ENCODE measurements at regions not wholly inside any gene's neighbourhood (a gene's known extent, or its start where the extent isn't known, plus 50 kb on each side); places are given as distances from the start of the nearest gene placed in this dataset.
"Not testable (repeated sequence)": the region's sequence is repeated elsewhere in the genome, so short reads cannot be mapped to it uniquely, and the experiment has no call there.

- H3K79me2 ChIP-seq (ENCODE audit: insufficient read depth, low read length), result no peaks in the 10 kb centered on the region
- no peak for DNase-seq (ENCODE audit: insufficient read length, low spot score, missing footprints)
- TF ChIP-seq, protein P1, sequence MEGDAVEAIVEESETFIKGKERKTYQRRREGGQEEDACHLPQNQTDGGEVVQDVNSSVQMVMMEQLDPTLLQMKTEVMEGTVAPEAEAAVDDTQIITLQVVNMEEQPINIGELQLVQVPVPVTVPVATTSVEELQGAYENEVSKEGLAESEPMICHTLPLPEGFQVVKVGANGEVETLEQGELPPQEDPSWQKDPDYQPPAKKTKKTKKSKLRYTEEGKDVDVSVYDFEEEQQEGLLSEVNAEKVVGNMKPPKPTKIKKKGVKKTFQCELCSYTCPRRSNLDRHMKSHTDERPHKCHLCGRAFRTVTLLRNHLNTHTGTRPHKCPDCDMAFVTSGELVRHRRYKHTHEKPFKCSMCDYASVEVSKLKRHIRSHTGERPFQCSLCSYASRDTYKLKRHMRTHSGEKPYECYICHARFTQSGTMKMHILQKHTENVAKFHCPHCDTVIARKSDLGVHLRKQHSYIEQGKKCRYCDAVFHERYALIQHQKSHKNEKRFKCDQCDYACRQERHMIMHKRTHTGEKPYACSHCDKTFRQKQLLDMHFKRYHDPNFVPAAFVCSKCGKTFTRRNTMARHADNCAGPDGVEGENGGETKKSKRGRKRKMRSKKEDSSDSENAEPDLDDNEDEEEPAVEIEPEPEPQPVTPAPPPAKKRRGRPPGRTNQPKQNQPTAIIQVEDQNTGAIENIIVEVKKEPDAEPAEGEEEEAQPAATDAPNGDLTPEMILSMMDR (IDR thresholded peaks at IDR 0.05; ENCODE audit: extremely low read depth, low read depth, low read length), result no peak
- no peak overlapping the region for H3K4me3 ChIP-seq (ENCODE audit: insufficient read depth, low read length)
- no peak overlapping the region for H2AFZ ChIP-seq (ENCODE audit: low read length)
- H3K9me3 ChIP-seq (ENCODE audit: low read depth, low read length), result no peaks in the 10 kb centered on the region
- no peaks in the 10 kb centered on the region for H3K36me3 ChIP-seq (ENCODE audit: insufficient read depth, low read length)
- H4K20me1 ChIP-seq (ENCODE audit: insufficient read depth, low read length), result no peaks in the 10 kb centered on the region
- no peak overlapping the region for H3K4me2 ChIP-seq (ENCODE audit: insufficient read depth, low read length)
- no peaks in the 10 kb centered on the region for H3K4me1 ChIP-seq (ENCODE audit: insufficient read depth, low read length)
- no peak overlapping the region for H3K27ac ChIP-seq (ENCODE audit: low read depth, low read length)
- no peaks in the 10 kb centered on the region for H3K27me3 ChIP-seq (ENCODE audit: insufficient read depth, low read length)
These were observed 56.1 kb downstream of the FEZF1 start for GRCh38 chr7:122248472-122248871.

GRCh38 chr7:122238729-122239128, 65.8 kb downstream of the FEZF1 start:
- not testable (repeated sequence) for H3K36me3 ChIP-seq (ENCODE audit: insufficient read depth, low read length); H3K4me1 ChIP-seq (ENCODE audit: insufficient read depth, low read length); H2AFZ ChIP-seq (ENCODE audit: low read length); DNase-seq (ENCODE audit: insufficient read length, low spot score, missing footprints); H3K27ac ChIP-seq (ENCODE audit: low read depth, low read length); H3K27me3 ChIP-seq (ENCODE audit: insufficient read depth, low read length); H3K4me3 ChIP-seq (ENCODE audit: insufficient read depth, low read length); H3K4me2 ChIP-seq (ENCODE audit: insufficient read depth, low read length); H3K79me2 ChIP-seq (ENCODE audit: insufficient read depth, low read length); H4K20me1 ChIP-seq (ENCODE audit: insufficient read depth, low read length); H3K9me3 ChIP-seq (ENCODE audit: low read depth, low read length)

GRCh38 chr7:122238297-122238696, 66.3 kb downstream of the FEZF1 start:
- not testable (repeated sequence) for H3K27ac ChIP-seq (ENCODE audit: low read depth, low read length); H3K4me1 ChIP-seq (ENCODE audit: insufficient read depth, low read length); H3K27me3 ChIP-seq (ENCODE audit: insufficient read depth, low read length); H3K9me3 ChIP-seq (ENCODE audit: low read depth, low read length); H3K36me3 ChIP-seq (ENCODE audit: insufficient read depth, low read length); H3K79me2 ChIP-seq (ENCODE audit: insufficient read depth, low read length); H4K20me1 ChIP-seq (ENCODE audit: insufficient read depth, low read length); H2AFZ ChIP-seq (ENCODE audit: low read length); DNase-seq (ENCODE audit: insufficient read length, low spot score, missing footprints); H3K4me3 ChIP-seq (ENCODE audit: insufficient read depth, low read length); H3K4me2 ChIP-seq (ENCODE audit: insufficient read depth, low read length)

DNA sequence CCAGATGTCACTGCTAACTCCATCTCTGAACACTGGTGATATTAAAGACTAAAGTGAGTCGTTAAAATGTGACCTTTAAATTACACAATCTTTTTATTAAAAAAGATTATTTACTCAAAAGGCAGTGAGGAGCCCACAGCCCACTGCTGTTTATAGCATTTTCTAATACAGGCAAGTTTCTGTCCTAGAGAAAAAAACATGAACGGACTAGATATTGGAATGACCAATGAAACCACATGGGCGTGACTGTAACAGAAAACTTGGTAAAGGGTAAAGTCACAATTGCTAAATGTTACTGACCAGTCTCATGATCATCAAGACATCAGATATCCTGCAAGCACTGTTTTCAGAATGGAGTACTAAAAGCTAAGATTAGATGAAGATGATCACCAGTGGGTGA, 78.7 kb downstream of the FEZF1 start:
- H3K4me3 ChIP-seq (ENCODE audit: insufficient read depth, low read length), result no peak overlapping the region
- DNase-seq (ENCODE audit: insufficient read length, low spot score, missing footprints), result no peak
- no peak overlapping the region for H3K4me2 ChIP-seq (ENCODE audit: insufficient read depth, low read length)
- H3K27me3 ChIP-seq (ENCODE audit: insufficient read depth, low read length), result no peaks in the 10 kb centered on the region
- no peaks in the 10 kb centered on the region for H4K20me1 ChIP-seq (ENCODE audit: insufficient read depth, low read length)
- H3K4me1 ChIP-seq (ENCODE audit: insufficient read depth, low read length), result no peaks in the 10 kb centered on the region
- H3K79me2 ChIP-seq (ENCODE audit: insufficient read depth, low read length), result no peaks in the 10 kb centered on the region
- no peaks in the 10 kb centered on the region for H3K36me3 ChIP-seq (ENCODE audit: insufficient read depth, low read length)
- TF ChIP-seq, protein P1 (IDR thresholded peaks at IDR 0.05; ENCODE audit: extremely low read depth, low read depth, low read length), result no peak
- H3K9me3 ChIP-seq (ENCODE audit: low read depth, low read length), result no peaks in the 10 kb centered on the region
- no peak overlapping the region for H3K27ac ChIP-seq (ENCODE audit: low read depth, low read length)
- H2AFZ ChIP-seq (ENCODE audit: low read length), result no peak overlapping the region

DNA sequence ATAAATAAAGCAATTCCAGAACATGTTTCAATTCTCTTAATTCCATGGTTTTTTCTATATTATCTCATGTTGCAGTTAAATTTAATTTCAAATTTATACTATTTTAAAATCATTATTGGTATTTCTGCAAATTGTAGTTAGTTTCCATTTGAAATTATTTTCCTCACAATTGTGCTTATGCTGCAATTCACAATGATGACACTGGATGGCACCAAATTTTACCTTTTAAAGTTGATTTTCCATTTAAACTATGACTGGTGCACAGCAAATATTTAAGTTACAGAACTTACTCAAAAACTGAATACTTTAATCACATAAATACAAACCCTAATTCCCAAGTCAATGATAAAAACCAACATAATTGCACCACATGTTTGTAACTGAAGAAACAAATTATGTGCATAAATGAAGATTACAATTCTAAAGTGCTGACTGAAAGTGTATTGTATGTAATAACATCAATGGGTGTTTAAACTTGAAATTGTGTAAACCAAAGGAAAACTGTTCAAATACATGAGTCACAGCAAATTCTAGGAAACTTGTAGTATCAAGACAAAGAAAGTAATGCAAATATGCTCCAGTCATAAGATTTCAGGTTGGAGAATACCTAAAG, 75.3 kb upstream of the AASS start:
- no peaks in the 10 kb centered on the region for H3K36me3 ChIP-seq (ENCODE audit: insufficient read depth, low read length)
- no peaks in the 10 kb centered on the region for H3K4me1 ChIP-seq (ENCODE audit: insufficient read depth, low read length)
- H3K79me2 ChIP-seq (ENCODE audit: insufficient read depth, low read length), result no peaks in the 10 kb centered on the region
- no peaks in the 10 kb centered on the region for H3K9me3 ChIP-seq (ENCODE audit: low read depth, low read length)
- peak; percentile 10 for DNase-seq (ENCODE audit: insufficient read length, low spot score, missing footprints)
- TF ChIP-seq, protein P1 (IDR thresholded peaks at IDR 0.05; ENCODE audit: extremely low read depth, low read depth, low read length), result peak; percentile 68
- H3K27me3 ChIP-seq (ENCODE audit: insufficient read depth, low read length), result no peaks in the 10 kb centered on the region
- no peak overlapping the region for H3K4me2 ChIP-seq (ENCODE audit: insufficient read depth, low read length)
- no peak overlapping the region for H2AFZ ChIP-seq (ENCODE audit: low read length)
- no peaks in the 10 kb centered on the region for H4K20me1 ChIP-seq (ENCODE audit: insufficient read depth, low read length)
- no peak overlapping the region for H3K27ac ChIP-seq (ENCODE audit: low read depth, low read length)
- H3K4me3 ChIP-seq (ENCODE audit: insufficient read depth, low read length), result no peak overlapping the region

All from osteoblast (primary cell).